ENCODE measurements at regions not wholly inside any gene's neighbourhood (a gene's known extent, or its start where the extent isn't known, plus 50 kb on each side); places are given as distances from the start of the nearest gene placed in this dataset.

GRCh38 chr1:95615421-95615820, 381.4 kb downstream of the RWDD3 start:
- H3K27ac ChIP-seq, result no peak overlapping the region
- H3K4me3 ChIP-seq (replicated peaks in 1 of 3), result no peak overlapping the region
- H3K27me3 ChIP-seq, result no peaks in the 10 kb centered on the region
- no peaks in the 10 kb centered on the region for H3K4me1 ChIP-seq
- WGBS, 2 donors, result 81 to 87% methylated on average over 3 of the region's 3 CpGs
- TF ChIP-seq CTCF (IDR thresholded peaks at IDR 0.05), result no peak
- TF ChIP-seq POLR2A (IDR thresholded peaks at IDR 0.05), result no peak
- intact Hi-C loops (cut with DNase I), result no loop called here
- DNase-seq, result no peak
- no peaks in the 10 kb centered on the region for H3K36me3 ChIP-seq
- no peaks in the 10 kb centered on the region for H3K9me3 ChIP-seq

- TF ChIP-seq POLR2A (IDR thresholded peaks at IDR 0.05), result no peak
- TF ChIP-seq CTCF (IDR thresholded peaks at IDR 0.05), result no peak
- Histone ChIP-seq H3K9me3 (no peaks in the 10 kb centered on the region), H3K27me3 (no peaks in the 10 kb centered on the region), H3K36me3 (no peaks in the 10 kb centered on the region), H3K4me3 (replicated peaks in 1 of 3) (no peak overlapping the region), H3K27ac (no peak overlapping the region), H3K4me1 (no peaks in the 10 kb centered on the region)
- intact Hi-C loops (cut with DNase I), result no loop called here
- DNase-seq, result no peak
- WGBS, 2 donors, result 80 to 83% methylated on average over 5 of the region's 5 CpGs
Measured at GRCh38 chr1:95620076-95620475, 386.1 kb downstream of the RWDD3 start.

GRCh38 chr1:95622609-95623008, 388.6 kb downstream of the RWDD3 start:
- no peak for TF ChIP-seq POLR2A (IDR thresholded peaks at IDR 0.05)
- no peak for TF ChIP-seq CTCF (IDR thresholded peaks at IDR 0.05)
- no peak for DNase-seq
- 63 to 71% methylated on average over 5 of the region's 5 CpGs for WGBS, 2 donors
- Histone ChIP-seq H3K4me1 (no peaks in the 10 kb centered on the region), H3K9me3 (no peaks in the 10 kb centered on the region), H3K36me3 (no peaks in the 10 kb centered on the region), H3K27ac (no peak overlapping the region), H3K4me3 (replicated peaks in 1 of 3) (no peak overlapping the region), H3K27me3 (no peaks in the 10 kb centered on the region)
- intact Hi-C loops (cut with DNase I), result no loop called here

GRCh38 chr1:95625224-95625623, 391.2 kb downstream of the RWDD3 start:
- no peak overlapping the region for H3K27ac ChIP-seq
- DNase-seq, result no peak
- no peaks in the 10 kb centered on the region for H3K36me3 ChIP-seq
- no peak overlapping the region for H3K4me3 ChIP-seq (replicated peaks in 1 of 3)
- intact Hi-C loops (cut with DNase I), result no loop called here
- no peaks in the 10 kb centered on the region for H3K27me3 ChIP-seq
- H3K9me3 ChIP-seq, result no peaks in the 10 kb centered on the region
- no peaks in the 10 kb centered on the region for H3K4me1 ChIP-seq
- no peak for TF ChIP-seq CTCF (IDR thresholded peaks at IDR 0.05)
- no peak for TF ChIP-seq POLR2A (IDR thresholded peaks at IDR 0.05)
- whole genome bisulfite sequencing, 2 donors, result 50 to 88% methylated on average over 1 of the region's 1 CpG

GRCh38 chr1:95627244-95627643, 393.2 kb downstream of the RWDD3 start:
- no peak for TF ChIP-seq POLR2A (IDR thresholded peaks at IDR 0.05)
- no peak for TF ChIP-seq CTCF (IDR thresholded peaks at IDR 0.05)
- H3K4me1 ChIP-seq, result no peaks in the 10 kb centered on the region
- H3K9me3 ChIP-seq, result no peaks in the 10 kb centered on the region
- DNase-seq, result no peak
- no peak overlapping the region for H3K4me3 ChIP-seq (replicated peaks in 1 of 3)
- intact Hi-C loops (cut with DNase I), result no loop called here
- H3K36me3 ChIP-seq, result no peaks in the 10 kb centered on the region
- no peak overlapping the region for H3K27ac ChIP-seq
- no peaks in the 10 kb centered on the region for H3K27me3 ChIP-seq
- WGBS, 2 donors, result 77 to 85% methylated on average over 6 of the region's 6 CpGs

Measured in thyroid gland (tissue), 4 donors.